CD4-positive, alpha-beta T cell treated with Interleukin-15 for 1 hour (primary cell): ENCODE measurements at regions not wholly inside any gene's neighbourhood (a gene's known extent, or its start where the extent isn't known, plus 50 kb on each side); places are given as distances from the start of the nearest gene placed in this dataset.
"Not testable (repeated sequence)": the region's sequence is repeated elsewhere in the genome, so short reads cannot be mapped to it uniquely, and the experiment has no call there.

ENCODE experiments used
- DNase-seq: peaks from one replicate; pipeline ENCODE4 v3.0.0-alpha.2; 2020

- DNase-seq = no peak
Measured at GRCh38 chr1:59188413-59189213, 108.3 kb upstream of the FGGY start.

- DNase-seq = no peak
Measured at GRCh38 chr1:59193443-59194093, 103.3 kb upstream of the FGGY start.

GRCh38 chr1:59194621-59195020 is 102.3 kb upstream of the FGGY start:
- no peak for DNase-seq

- no peak for DNase-seq
Measured at GRCh38 chr1:59195151-59195550, 101.7 kb upstream of the FGGY start.

GRCh38 chr1:59198564-59198963 is 98.3 kb upstream of the FGGY start:
- no peak for DNase-seq

GRCh38 chr1:59199147-59199546 is 97.7 kb upstream of the FGGY start:
- no peak for DNase-seq

GRCh38 chr1:59199719-59200376 is 97.0 kb upstream of the FGGY start:
- DNase-seq = no peak

GRCh38 chr1:59201341-59201740 is 95.6 kb upstream of the FGGY start:
- DNase-seq = no peak

- DNase-seq = no peak
Measured at GRCh38 chr1:59202455-59202854, 94.4 kb upstream of the FGGY start.

- no peak for DNase-seq
Measured at GRCh38 chr1:59204001-59204400, 92.9 kb upstream of the FGGY start.

- not testable (repeated sequence) for DNase-seq
Measured at GRCh38 chr1:59206616-59207015, 90.3 kb upstream of the FGGY start.

- not testable (repeated sequence) for DNase-seq
Measured at GRCh38 chr1:59210430-59210829, 86.5 kb upstream of the FGGY start.

- DNase-seq = no peak
Measured at GRCh38 chr1:59212706-59213105, 84.2 kb upstream of the FGGY start.

GRCh38 chr1:59214248-59215208 is 82.4 kb upstream of the FGGY start:
- DNase-seq = no peak

GRCh38 chr1:59215766-59216291 is 81.1 kb upstream of the FGGY start:
- no peak for DNase-seq

GRCh38 chr1:59217439-59217838 is 79.5 kb upstream of the FGGY start:
- DNase-seq = not testable (repeated sequence)

- no peak for DNase-seq
Measured at GRCh38 chr1:59218521-59219236, 78.2 kb upstream of the FGGY start.

GRCh38 chr1:59219916-59220315 is 77.0 kb upstream of the FGGY start:
- no peak for DNase-seq

GRCh38 chr1:59220356-59220755 is 76.5 kb upstream of the FGGY start:
- no peak for DNase-seq

GRCh38 chr1:59223198-59223597 is 73.7 kb upstream of the FGGY start:
- DNase-seq = no peak

GRCh38 chr1:59223989-59224634 is 72.8 kb upstream of the FGGY start:
- DNase-seq = no peak
